GM21528 (cell line): ENCODE measurements at regions not wholly inside any gene's neighbourhood (a gene's known extent, or its start where the extent isn't known, plus 50 kb on each side); places are given as distances from the start of the nearest gene placed in this dataset.

Source experiments
- ATAC-seq: cut with Tn5 transposase; IDR thresholded peaks from one replicate; pipeline ENCODE4 v1.9.1; 2021; ENCODE audit warnings: mild to moderate bottlenecking, moderate library complexity; ENCODE audit not compliant: unreplicated experiment, low FRiP score

DNA sequence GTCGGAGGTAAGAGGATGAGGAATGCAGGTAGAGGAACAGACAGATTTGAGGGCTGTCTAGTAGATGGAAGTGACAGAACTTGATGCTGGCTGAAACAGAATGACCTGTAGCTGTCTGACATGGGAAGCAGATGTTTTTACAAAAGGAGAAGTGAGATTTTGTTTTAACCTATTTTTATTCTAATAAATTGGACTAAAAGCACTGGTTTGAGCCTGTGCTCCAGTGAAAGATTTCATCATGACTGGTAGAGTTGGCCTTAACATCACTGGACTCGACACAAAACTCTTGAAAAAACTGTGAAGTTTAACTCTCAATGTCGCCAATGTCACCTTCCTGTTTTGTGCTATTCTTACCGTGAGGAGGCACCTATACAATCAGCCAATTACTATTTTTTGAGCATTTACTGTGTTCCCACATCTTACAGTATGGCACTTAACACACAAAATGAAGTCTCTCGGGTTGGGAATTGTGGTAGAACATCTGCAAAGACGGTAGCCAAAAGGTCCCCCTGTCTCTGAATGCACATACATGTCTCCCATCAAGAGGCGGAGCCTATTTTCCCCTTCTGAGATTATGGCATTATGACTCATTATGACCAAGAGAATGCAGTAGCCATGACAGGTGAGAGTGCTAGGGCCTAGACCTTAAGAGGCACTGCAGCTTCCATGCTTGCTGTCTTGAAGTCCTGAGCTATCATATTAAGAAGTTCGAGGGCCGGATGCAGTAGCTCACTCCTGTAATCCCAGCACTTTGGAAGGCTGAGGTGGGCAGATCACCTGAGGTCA, 93.2 kb downstream of the FOXF2 start:
- ATAC-seq: peak; percentile 68

DNA sequence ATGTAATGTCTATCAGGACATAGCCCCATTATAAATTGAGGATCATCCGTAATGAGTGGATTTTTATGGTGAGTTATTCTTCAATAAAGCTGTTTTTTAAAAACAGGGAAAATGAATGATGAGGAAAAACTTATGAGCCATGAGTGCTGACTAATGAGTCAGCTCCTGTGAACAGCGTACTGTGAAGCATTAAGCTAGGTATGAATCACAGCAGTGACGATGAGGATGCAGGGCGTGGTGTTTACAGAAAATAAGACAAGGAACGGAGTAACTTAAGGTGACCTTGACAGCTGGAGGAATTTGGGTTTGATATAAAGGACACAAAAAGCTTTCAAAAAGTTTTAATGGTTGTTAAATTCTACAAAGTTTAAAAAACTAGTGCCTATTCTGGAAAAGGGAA, 96.3 kb downstream of the FOXF2 start:
- ATAC-seq: no peak

DNA sequence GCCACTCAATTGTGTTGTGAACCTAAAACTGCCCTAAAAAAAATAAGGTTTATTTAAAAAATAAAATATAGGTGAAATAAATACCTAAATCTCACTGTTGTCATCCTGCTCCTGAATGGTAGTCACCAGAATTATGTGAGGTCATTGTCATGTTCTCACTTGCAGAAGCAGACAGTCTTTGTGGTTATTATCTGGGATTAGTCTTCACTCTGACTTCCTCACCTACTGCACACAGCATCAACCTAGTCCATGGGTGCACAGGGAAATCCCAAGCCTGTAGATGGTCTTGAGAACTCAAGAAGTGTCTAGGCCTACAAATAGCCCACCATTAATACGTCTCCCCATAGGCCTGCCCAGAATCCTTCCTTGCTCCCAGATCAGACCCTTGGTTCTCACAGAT, 97.0 kb downstream of the FOXF2 start:
- ATAC-seq: no peak

DNA sequence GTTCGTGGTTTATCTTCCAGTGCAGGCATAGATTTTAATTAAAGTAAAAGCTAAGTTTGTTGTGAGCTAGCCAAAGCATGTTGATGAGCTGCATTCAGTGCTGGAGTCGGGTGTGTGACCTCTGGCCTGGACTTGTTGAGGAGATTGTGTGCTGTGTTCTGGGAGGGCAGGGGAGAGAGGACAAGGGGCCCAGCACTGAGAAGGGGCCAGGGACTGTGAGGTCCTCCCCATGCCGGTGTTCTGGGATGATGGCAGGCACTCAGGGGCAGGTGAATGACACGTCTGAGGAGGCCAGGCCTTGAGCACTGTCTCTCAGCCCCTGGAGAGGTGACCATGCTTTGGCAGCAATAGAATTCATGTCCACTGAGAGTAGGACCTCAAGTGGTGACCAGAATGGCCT, 97.9 kb downstream of the FOXF2 start:
- ATAC-seq: no peak

DNA sequence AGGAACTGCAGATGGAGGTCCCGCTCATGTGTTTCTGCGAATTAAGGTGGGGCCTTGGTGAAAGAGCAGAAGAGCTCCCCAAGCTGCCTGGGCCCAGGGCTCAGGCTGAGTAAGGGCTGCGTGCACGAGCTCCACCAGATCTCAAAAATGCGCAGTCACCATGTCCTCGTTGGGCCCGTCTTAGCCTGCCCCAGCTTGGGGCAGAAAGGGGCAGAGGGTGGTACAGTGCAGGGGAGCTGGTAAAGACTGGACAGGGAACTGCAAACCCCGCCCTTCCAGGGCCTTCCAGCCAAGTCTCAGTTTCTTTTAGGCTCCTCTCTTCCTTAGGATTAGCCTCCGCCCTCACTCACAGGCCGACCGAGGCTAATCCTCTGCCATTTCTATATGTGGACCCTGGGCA, 101.6 kb downstream of the FOXF2 start:
- ATAC-seq: no peak

DNA sequence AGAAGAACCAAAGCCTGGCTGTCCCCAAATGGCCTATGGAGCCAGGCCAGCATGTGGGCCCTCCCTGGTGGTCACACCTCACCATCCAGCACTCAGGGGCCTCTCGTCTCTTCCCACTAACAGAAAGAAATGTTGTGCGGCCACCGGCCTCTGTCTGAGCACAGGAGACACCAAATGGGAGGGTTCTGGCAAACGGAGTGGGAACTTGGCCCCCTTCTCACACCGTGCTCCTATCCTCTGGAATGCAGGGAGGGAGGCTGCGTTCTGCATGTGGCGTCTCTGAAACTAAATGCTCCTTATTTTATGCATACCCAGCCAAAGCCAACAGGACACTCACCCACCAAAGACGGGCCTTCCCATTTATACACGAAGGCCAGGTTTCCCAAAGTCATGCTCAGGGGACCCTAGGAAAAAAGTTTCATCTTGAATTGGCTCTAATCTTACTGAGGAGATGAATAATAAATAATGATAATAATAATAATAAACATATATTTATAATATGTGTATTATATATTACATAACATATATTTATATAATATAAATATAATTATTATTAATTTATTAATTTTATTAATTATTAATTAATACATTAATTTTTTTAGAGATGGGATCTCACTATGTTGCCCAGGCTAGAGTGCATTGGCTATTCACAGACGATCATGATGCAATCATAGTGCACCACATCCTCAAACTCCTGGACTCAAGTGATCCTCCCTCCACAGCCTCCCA, 102.4 kb downstream of the FOXF2 start:
- ATAC-seq: no peak

DNA sequence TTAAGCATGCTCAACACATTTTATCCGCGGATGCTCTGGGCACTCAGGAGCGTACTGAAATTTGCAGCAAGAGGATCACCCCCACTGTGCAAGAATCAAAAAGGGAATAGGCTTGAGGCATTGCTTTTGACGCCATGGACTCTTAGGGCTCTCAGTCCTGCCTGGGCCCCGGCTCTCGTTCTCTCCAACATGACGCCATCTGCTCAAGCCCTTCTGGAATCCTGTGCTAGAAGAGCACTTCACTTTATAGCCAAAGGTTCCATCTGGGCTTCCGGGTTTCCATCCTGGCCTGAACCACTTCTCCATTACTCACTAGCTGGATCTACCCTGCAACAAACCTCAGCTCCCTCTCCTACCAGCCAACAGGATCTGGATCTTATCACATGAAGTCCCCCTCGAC, 105.3 kb downstream of the FOXF2 start:
- ATAC-seq: no peak

DNA sequence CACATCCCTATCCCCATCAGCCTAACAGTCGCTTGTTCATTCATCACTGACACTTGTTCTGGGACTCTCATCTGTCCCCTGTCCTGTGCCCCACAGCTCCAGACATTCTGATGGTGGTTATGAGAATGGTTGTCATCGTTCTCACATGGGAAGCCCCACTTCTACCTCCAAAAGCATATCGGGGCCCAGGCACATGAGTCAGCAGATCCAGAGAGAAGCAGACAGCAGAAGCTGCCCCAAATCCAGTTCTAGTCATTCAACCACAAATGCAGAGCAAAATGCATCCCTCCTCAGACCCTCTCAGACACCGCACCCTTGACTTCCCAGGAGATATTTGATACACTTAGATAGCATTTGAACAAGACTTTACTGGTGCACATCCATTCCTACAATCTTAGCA, 106.0 kb downstream of the FOXF2 start:
- ATAC-seq: no peak

DNA sequence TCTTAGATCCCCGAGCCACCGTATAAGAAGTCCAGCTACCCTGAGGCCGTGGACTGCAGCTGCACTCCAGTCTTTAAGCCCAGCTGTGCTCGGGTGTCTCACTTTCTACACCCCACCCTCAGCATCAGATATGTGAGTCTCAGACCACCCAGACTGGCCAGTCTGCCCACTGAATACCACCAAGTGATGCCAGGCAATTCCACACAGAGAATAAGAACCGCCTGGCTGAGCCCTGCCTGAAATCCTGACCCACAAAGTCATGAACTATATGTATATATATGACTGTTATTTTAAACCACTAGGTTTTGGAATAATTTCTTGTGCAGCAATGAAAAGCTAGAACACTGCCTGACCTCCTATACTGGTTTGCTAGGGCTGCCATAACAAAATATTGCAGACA, 106.7 kb downstream of the FOXF2 start:
- ATAC-seq: no peak

DNA sequence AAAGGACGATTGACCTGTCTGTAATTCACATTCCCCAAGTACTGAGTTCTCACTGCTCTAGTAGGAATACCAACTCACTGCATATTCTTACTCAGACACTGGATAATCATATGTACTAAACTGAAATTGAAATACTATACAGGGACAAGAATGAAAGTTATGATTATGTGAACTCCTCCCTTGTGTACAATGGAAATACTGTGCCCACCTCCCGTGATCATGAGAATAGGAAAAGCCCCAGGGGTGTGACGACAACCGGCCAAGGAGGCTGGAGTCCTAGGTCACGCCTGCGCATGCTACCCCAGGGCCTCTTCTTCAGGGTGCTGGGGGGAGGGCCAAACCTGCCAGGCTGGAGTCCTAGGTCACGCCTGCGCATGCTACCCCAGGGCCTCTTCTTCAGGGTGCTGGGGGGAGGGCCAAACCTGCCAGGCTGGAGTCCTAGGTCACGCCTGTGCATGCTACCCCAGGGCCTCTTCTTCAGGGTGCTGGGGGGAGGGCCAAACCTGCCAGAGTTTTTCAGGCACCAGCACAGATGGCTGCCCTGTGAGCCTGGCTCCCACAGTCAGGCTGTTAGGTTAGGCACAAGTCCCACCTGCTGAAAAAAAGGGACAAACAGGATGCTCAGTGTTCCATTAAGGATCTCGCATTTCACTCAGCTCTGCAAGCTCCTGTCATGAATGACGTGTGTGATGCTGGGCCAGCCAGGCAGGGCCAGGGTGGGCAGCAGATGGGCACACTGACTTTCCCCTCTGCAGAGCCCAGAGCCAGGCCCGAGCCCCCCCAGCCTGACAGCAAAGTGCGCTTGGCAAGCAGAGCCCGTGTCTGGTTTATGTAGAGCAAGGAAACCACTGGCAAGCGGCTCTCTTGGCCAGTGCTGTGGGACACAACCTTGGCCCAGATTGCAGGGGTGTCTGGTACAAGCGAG, 107.7 kb downstream of the FOXF2 start:
- ATAC-seq: no peak

DNA sequence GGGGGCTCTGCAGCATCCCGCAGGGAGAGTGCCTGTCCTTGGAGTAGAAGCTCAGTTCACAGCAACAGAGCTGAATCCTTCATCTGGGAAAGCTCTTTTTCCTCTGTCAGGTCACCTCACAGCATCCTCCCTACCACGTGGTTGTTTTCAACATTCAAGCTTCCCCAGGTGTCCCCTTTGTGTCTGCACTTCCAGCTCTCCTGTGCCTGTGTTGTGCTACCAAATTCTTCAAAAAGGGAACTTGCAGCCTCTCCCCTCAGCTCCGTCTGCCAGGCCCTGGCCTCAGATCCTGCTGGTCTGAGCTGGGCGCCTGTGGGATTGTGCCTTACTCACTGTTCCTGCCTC, 108.4 kb downstream of the FOXF2 start:
- ATAC-seq: no peak

DNA sequence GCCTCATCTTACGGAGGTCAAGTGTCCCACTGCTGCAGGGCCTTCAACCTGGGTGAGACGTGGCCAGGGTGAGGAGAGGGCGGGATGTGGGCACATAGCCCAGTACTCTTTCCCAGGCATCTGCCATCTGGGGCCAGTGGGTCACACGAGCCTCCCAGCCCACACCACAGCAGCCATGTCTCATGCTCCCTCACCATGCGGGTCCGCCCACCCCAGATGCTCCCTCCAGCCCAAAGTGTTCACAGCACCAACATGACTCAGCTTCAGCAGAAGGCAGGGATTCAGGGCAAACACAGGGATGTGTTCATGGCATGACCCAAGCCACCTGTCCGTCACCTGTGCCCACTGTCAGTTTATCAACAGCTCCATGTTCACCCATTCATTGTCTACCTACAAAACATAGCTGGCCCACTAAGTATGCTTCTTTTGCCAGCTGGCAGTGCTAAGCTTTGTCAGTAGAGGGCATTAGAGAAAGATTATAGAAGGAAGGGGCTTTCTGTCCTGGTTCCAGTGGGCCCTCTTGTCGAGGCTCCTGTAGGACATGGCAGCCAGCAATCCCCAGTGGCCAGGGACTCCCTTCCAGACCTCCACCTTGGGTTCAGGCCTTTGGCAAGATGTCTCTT, 109.2 kb downstream of the FOXF2 start:
- no peak for ATAC-seq

DNA sequence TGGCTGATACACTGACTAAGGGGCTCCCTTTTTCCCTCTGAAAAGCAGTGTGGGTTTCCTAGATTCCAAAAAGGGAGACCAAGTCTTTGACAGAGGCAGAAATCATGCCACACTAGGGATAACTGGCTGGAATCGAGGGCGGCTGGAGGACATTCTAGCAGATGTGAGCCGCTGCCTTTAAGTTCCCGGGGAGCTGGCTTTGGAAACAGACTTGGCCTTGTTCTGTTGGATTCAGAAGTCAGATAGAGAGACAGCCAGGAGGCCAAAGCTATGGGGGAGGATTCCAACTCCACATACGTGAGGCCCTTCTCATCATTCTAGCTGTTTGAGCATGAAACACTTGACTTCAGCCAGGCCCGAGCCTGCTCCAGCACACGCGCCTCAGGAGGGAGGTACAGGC, 109.9 kb upstream of the FOXC1 start:
- no peak for ATAC-seq

DNA sequence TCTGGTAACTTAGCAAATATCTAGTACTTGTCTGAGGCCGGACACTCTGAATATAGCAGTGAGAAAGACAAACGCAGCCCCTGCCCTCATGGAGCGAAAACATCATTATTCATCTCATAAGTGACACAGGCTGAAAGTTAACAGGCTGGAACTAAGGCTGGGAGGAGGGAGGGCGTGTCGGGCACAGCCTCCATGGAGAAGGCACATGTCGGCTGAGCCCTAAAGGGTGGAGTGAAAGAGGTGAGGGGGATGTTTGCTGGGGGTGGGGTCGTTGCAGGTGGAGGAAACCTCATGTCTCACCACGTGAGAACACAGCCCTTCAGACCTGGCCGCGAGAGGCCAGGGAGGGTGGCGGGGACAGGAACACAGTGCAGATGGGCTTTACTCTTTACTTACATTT, 108.8 kb upstream of the FOXC1 start:
- no peak for ATAC-seq

DNA sequence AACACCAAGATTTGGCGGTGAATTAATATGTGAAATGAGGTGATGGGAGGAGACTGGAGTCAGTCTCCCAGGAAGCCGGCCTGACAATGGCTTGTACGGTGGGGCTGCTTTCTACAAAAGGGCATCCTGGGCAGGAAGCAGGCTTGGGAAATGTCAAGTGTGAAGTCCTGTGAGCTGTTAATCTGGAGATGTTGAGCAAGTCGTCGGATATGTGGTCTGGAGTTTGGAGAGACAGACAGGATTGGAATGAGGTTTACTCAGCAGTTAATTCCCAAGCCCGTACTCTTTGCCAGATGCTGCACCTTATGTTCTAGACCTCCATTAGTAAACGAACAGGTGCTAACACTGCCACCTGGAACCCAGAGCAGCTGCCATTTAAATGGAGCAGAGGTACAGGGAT, 107.7 kb upstream of the FOXC1 start:
- no peak for ATAC-seq

DNA sequence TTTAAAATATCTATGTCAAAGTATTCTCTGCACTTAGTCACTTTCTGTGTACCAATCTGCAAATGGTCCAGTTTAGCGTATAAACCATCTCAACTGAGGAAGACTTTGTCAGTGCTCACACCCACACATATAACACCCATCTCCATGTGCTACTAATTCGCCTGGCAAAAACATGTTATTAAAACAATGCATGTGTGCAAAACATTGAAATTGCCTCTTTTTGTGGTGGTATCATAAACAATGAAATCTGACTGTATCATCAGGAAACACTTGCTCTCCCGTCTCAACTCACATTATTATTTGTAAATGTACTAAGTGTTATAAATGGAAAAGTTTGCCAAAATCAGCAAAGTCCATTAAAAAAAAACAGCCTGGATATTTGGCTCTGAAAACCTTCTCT, 105.9 kb upstream of the FOXC1 start:
- no peak for ATAC-seq

DNA sequence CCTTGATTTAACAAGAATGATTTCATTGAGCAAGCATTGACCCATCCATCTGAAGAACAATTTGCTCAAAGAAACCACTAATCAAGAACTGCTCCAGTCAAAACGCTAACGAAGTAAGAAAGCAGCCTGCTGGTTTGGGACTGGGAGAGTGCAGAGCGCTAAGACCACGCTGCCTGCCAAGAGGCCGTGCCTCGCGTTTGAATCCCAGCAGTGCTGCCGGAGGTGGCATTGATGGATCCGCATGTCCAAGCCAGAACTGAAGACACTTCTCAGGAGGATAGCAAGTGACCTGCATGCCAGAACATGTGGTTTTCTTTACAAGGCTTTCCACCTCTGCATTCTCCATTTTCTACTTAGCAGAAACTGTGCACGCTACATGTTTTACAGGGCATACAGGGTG, 105.2 kb upstream of the FOXC1 start:
- no peak for ATAC-seq

DNA sequence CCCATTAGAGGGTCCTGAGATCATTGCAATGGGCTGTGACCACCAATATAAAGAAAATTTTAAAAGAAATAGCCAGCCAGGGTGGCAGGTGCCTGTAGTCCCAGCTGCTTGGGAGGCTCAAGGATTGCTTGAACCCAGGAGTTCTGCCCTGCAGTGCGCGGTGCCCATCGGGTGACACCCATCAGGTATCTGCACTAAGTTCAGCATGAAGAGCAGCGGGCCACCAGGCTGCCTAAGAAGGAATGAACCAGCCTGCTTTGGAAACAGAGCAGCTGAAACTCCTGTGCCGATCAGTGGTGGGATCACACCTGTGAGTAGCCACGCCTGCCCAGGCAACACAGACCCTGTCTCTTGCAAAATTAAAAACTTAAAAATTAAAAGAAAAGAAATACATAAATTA, 102.5 kb upstream of the FOXC1 start:
- ATAC-seq: no peak

DNA sequence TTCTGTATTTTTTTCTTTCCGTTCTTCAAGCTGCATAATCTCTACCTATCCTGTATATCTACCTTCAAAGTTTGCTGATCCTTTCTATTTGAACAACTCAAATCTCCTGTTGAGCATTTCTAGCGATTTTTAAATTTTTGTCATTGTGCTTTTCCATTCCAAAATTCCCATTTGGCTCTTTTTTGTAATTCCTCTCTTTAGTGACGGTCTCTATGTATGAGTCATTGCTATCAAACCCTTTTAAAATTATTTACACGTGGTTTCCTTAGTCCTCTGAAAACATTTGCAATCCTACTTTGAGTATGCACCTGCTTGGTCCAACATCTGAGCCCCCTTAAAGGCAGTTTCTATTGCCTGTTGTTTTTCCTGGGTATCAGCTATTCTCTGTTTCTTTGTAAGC, 100.5 kb upstream of the FOXC1 start:
- ATAC-seq: no peak

DNA sequence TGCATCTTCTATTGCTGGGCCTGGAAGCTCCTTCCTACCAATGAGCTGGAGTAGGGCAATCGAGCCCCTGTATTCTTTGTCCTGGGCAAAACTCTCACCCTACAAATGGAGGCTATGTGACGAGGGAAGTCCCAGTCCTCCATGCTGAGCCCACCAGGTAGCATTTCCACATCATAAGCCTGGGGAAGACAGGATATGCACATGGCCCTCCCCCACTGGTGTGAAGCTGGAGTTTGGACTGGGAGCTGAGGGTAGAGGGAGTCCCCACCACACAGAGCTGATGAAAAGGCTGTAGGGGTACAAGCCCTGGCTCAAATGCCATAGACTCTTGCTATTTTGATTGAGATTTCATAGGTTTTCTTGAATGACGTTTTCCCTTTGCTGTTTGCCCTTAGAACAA, 99.5 kb upstream of the FOXC1 start:
- no peak for ATAC-seq

DNA sequence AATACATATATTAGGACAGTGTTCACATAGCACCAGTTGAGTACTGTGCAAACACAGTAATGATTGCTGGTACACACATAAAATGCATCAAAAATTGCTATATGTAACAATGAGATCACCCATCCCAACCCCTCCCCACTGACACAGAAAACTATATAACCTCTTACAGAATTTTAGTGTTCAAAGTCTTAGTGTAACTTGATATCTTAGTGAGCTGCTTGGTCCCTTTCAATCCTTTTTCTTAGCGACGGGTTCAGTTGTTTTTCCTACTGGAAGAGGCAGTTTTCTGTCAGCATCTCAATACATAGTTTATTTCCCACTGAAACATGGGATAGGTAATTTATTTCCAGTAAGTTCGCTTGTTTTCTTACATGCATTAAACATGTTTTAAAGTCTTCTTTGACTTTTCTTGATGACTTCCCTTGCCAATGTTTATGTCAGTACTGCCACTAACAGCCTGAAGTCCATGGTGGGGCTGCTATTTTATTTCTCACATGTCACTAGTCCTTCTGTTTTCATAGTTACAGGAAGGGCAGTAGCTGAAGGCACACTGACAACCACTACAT, 96.4 kb upstream of the FOXC1 start:
- no peak for ATAC-seq
